ENCODE measurements at regions not wholly inside any gene's neighbourhood (a gene's known extent, or its start where the extent isn't known, plus 50 kb on each side); places are given as distances from the start of the nearest gene placed in this dataset.

DNA sequence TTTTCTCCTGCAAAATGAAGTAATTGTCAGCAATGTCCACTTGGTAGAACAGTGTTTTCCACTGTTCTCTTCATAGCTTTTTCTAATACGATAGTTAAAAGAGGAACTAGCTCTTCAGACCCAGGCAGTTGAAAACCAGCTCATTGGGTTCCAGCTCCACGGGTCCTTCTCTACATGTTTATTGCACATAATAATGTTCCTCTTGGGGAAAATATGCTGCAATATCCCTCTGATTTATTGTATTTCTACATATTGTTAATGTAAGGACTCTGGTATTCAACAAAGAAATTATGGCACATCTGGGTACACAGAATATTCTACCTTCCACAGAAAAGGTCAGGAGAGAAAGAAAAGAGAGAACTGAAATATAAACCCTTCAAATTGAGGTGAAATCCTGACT is 473.4 kb downstream of the TRIML1 start:
- Histone ChIP-seq H3K79me2 (ENCODE audit: insufficient read depth, low read depth) (no peaks in the 10 kb centered on the region), H3K4me2 (no peak overlapping the region), H2AFZ (ENCODE audit: low read depth) (no peak overlapping the region), H3K4me1 (ENCODE audit: low read depth, poor library complexity, severe bottlenecking) (no peaks in the 10 kb centered on the region), H3K9ac (no peak overlapping the region), H3K27me3 (ENCODE audit: insufficient read depth, low read depth) (no peaks in the 10 kb centered on the region), H3K36me3 (ENCODE audit: insufficient read depth) (no peaks in the 10 kb centered on the region), H3K4me3 (IDR thresholded peaks at IDR 0.05; ENCODE audit: insufficient read depth, low read depth, low read length) (no peak overlapping the region), H3K27ac (no peak overlapping the region), H4K20me1 (ENCODE audit: insufficient read depth) (no peaks in the 10 kb centered on the region)
- TF ChIP-seq, protein P1, sequence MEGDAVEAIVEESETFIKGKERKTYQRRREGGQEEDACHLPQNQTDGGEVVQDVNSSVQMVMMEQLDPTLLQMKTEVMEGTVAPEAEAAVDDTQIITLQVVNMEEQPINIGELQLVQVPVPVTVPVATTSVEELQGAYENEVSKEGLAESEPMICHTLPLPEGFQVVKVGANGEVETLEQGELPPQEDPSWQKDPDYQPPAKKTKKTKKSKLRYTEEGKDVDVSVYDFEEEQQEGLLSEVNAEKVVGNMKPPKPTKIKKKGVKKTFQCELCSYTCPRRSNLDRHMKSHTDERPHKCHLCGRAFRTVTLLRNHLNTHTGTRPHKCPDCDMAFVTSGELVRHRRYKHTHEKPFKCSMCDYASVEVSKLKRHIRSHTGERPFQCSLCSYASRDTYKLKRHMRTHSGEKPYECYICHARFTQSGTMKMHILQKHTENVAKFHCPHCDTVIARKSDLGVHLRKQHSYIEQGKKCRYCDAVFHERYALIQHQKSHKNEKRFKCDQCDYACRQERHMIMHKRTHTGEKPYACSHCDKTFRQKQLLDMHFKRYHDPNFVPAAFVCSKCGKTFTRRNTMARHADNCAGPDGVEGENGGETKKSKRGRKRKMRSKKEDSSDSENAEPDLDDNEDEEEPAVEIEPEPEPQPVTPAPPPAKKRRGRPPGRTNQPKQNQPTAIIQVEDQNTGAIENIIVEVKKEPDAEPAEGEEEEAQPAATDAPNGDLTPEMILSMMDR (conservative IDR thresholded peaks at IDR 0.05; ENCODE audit: low read depth, low read length), result no peak

DNA sequence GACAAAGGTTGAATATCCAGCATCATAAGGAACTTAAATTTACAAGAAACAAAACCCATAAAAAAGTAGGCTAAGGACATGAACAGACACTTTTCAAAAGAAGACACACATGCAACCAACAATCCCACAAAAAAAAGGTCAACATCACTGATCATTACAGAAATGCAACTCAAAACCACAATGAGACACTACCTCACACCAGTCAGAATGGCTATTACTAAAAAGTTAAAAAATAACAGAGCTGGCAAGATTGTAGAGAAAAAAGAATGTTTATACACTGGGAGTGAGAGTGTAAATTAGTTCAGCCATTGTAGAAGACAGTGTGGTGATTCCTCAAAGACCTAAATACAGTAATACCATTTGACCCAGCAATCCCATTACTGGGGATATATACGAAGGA is 474.7 kb downstream of the TRIML1 start:
- Histone ChIP-seq H3K4me1 (ENCODE audit: low read depth, poor library complexity, severe bottlenecking) (no peaks in the 10 kb centered on the region), H3K27me3 (ENCODE audit: insufficient read depth, low read depth) (no peaks in the 10 kb centered on the region)

DNA sequence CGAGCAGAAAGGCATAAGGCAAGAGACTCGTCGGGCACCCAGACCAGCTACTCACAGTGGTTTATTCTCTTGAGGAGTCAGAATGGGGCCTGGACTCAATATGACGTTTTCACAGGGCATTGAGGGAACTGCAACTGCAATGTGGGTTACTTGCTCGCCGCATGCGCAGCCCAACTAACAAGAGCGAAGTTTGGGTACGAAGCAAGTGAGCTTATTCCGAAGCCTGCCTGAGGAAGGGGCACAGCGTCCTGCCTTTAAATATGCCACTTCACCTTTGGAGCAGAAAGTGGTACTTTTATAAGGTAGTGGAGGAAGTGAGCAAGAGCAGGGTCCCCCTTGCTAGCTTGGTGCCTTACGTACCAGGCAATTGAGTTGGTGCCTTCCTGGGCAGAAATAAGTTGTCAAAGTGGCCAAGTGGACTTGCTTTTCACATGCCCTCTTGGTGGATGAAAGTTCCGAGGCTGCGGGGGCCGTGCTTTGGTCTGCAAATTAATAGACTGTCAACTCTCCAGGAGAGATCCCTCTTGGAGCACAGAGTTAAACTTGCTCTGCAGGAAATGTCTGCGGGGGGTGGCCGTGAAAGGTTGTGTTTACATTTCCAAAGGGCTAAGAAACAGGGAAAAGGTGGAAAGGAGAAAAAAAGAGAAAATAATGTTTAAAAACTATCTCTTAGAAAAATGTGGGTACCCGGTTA is 480.4 kb downstream of the TRIML1 start:
- no peak overlapping the region for H3K4me3 ChIP-seq (IDR thresholded peaks at IDR 0.05; ENCODE audit: insufficient read depth, low read depth, low read length)
- no peaks in the 10 kb centered on the region for H4K20me1 ChIP-seq (ENCODE audit: insufficient read depth)
- H3K27ac ChIP-seq, result no peak overlapping the region
- TF ChIP-seq, protein P1 (conservative IDR thresholded peaks at IDR 0.05; ENCODE audit: low read depth, low read length), result no peak
- H2AFZ ChIP-seq (ENCODE audit: low read depth), result no peak overlapping the region
- H3K27me3 ChIP-seq (ENCODE audit: insufficient read depth, low read depth), result no peaks in the 10 kb centered on the region
- H3K79me2 ChIP-seq (ENCODE audit: insufficient read depth, low read depth), result no peaks in the 10 kb centered on the region
- no peak overlapping the region for H3K9ac ChIP-seq
- H3K36me3 ChIP-seq (ENCODE audit: insufficient read depth), result no peaks in the 10 kb centered on the region
- H3K4me1 ChIP-seq (ENCODE audit: low read depth, poor library complexity, severe bottlenecking), result no peaks in the 10 kb centered on the region
- no peak overlapping the region for H3K4me2 ChIP-seq

More for the DNA sequence above, 474.7 kb downstream of the TRIML1 start:
- Histone ChIP-seq H4K20me1 (ENCODE audit: insufficient read depth) (no peaks in the 10 kb centered on the region), H2AFZ (ENCODE audit: low read depth) (no peak overlapping the region), H3K4me2 (no peak overlapping the region), H3K4me3 (IDR thresholded peaks at IDR 0.05; ENCODE audit: insufficient read depth, low read depth, low read length) (no peak overlapping the region), H3K79me2 (ENCODE audit: insufficient read depth, low read depth) (no peaks in the 10 kb centered on the region), H3K27ac (no peak overlapping the region), H3K36me3 (ENCODE audit: insufficient read depth) (no peaks in the 10 kb centered on the region), H3K9ac (no peak overlapping the region)
- TF ChIP-seq, protein P1 (conservative IDR thresholded peaks at IDR 0.05; ENCODE audit: low read depth, low read length), result no peak

DNA sequence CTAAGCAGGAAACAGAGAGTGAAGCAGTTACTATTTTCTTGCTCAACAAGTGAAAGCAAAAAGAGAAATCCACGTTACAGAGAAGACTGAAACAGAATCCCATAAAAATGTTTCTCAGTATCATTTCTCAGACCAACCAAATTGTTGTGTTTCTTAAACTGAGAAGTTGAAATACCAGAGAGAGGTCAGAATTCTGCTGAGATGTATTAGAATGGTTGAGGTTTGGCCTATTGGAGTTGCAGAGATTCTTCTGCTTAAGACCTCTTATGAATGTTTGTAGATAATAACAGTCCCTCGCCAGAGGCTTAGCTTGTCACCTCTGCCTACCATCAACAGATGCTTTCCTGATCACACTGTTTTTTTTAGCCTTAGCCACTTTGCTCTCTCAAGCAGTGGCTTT is 481.4 kb downstream of the TRIML1 start:
- no peaks in the 10 kb centered on the region for H3K27me3 ChIP-seq (ENCODE audit: insufficient read depth, low read depth)
- H3K36me3 ChIP-seq (ENCODE audit: insufficient read depth), result no peaks in the 10 kb centered on the region

More for the DNA sequence above, 481.4 kb downstream of the TRIML1 start:
- TF ChIP-seq, protein P1 (conservative IDR thresholded peaks at IDR 0.05; ENCODE audit: low read depth, low read length), result no peak
- Histone ChIP-seq H3K4me3 (IDR thresholded peaks at IDR 0.05; ENCODE audit: insufficient read depth, low read depth, low read length) (no peak overlapping the region), H4K20me1 (ENCODE audit: insufficient read depth) (no peaks in the 10 kb centered on the region), H3K4me2 (no peak overlapping the region), H3K4me1 (ENCODE audit: low read depth, poor library complexity, severe bottlenecking) (no peaks in the 10 kb centered on the region), H2AFZ (ENCODE audit: low read depth) (no peak overlapping the region), H3K9ac (no peak overlapping the region), H3K27ac (no peak overlapping the region), H3K79me2 (ENCODE audit: insufficient read depth, low read depth) (no peaks in the 10 kb centered on the region)
